B cell (primary cell): ENCODE measurements at regions not wholly inside any gene's neighbourhood (a gene's known extent, or its start where the extent isn't known, plus 50 kb on each side); places are given as distances from the start of the nearest gene placed in this dataset.

Source experiments
- ATAC-seq: fragments of 200-7000 bp; cut with Tn5 transposase; one replicate; pipeline ENCODE4 v1.10.0; 2021; ENCODE audit warnings: low read depth, mild to moderate bottlenecking, moderate number of reproducible peaks, moderate library complexity
- CTCF ChIA-PET: fragments of 350-600 bp; sonication (Branson Sonifier 250); formaldehyde crosslinking; loops from one replicate; lab custom pipeline; 2021; ENCODE audit warnings: antibody characterized with exemption, inconsistent platforms; lab: Charles Lee
- POLR2A ChIA-PET: fragments of 350-600 bp; sonication (Branson Sonifier 250); formaldehyde crosslinking; loops from one replicate; lab custom pipeline; 2021; ENCODE audit warnings: antibody characterized with exemption; lab: Charles Lee
- DNase-seq: peaks from one replicate; pipeline ENCODE4 v3.0.0; 2013
- H2AFZ ChIP-seq: 2 replicates; pipeline ENCODE4 v1.6.1; 2012; ENCODE audit warnings: mild to moderate bottlenecking, low read depth, low read length; ENCODE audit not compliant: insufficient read depth, poor library complexity, severe bottlenecking
- H3K27ac ChIP-seq, 2 donors: 1 replicate in 1 of 2; 2 replicates in 1 of 2; pipeline ENCODE4 v1.5.1; 2012 to 2013; ENCODE audit warnings: low read length in 2 of 2, mild to moderate bottlenecking in 2 of 2, moderate library complexity in 1 of 2
- H3K27me3 ChIP-seq, 4 experiments: fragments of 200-600 bp in 1 of 4; sonication (generic) in 1 of 4; replicated peaks in 1 of 4; 1 replicate in 2 of 4; 2 replicates in 2 of 4; pipeline versions ENCODE4 v1.6.1 to v1.7.0; 2013 to 2016; ENCODE audit warnings: low read length in 3 of 4, mild to moderate bottlenecking in 2 of 4, mixed read lengths in 1 of 4, moderate library complexity in 1 of 4; ENCODE audit not compliant: insufficient read depth in 4 of 4, control insufficient read depth in 3 of 4; ENCODE audit errors: control extremely low read depth in 1 of 4
- H3K36me3 ChIP-seq, 2 experiments: replicated peaks in 1 of 2; 1 replicate in 1 of 2; 2 replicates in 1 of 2; pipeline versions ENCODE4 v1.6.1 to v1.7.1; 2013; ENCODE audit warnings: low read length in 1 of 2; ENCODE audit not compliant: insufficient read depth in 2 of 2, control insufficient read depth in 1 of 2; ENCODE audit errors: control extremely low read depth in 1 of 2, extremely low read depth in 1 of 2
- H3K4me1 ChIP-seq, 2 donors: fragments of 200-600 bp in 1 of 2; sonication (generic) in 1 of 2; 1 replicate in 1 of 2; 2 replicates in 1 of 2; pipeline versions ENCODE4 v1.5.1 to v1.6.1; 2013 to 2017; ENCODE audit warnings: low read length in 2 of 2; ENCODE audit not compliant: control insufficient read depth in 2 of 2, insufficient read depth in 2 of 2
- H3K4me2 ChIP-seq: replicated peaks from 2 replicates; pipeline ENCODE3; 2012; ENCODE audit warnings: mild to moderate bottlenecking, low read depth, low read length; ENCODE audit not compliant: poor library complexity, severe bottlenecking
- H3K4me3 ChIP-seq, 5 experiments: fragments of 200-600 bp in 1 of 5; sonication (generic) in 1 of 5; 1 replicate in 3 of 5; 2 replicates in 2 of 5; pipeline versions ENCODE4 v1.5.1 to v1.7.0; 2011 to 2016; ENCODE audit warnings: low read length in 4 of 5, mild to moderate bottlenecking in 4 of 5, low read depth in 2 of 5, control low read depth in 1 of 5, moderate library complexity in 1 of 5; ENCODE audit not compliant: insufficient read depth in 1 of 5; ENCODE audit errors: control extremely low read depth in 1 of 5, extremely low read depth in 1 of 5
- H3K79me2 ChIP-seq: fragments of 200-600 bp; sonication (generic); one replicate; pipeline ENCODE4 v1.6.0; 2016; ENCODE audit warnings: low read length; ENCODE audit not compliant: control insufficient read depth, insufficient read depth
- H3K9ac ChIP-seq: fragments of 200-600 bp; sonication (generic); 2 replicates; pipeline ENCODE4 v1.6.1; 2017; ENCODE audit warnings: mild to moderate bottlenecking, low read length, moderate library complexity
- H3K9me3 ChIP-seq, 3 donors: one replicate each; pipeline versions ENCODE4 v1.6.1 to v1.7.1; 2013; ENCODE audit warnings: low read length in 2 of 3; ENCODE audit not compliant: control insufficient read depth in 2 of 3, insufficient read depth in 1 of 3; ENCODE audit errors: control extremely low read depth in 1 of 3
- H4K20me1 ChIP-seq: 2 replicates; pipeline ENCODE4 v1.6.0; 2012; ENCODE audit warnings: mild to moderate bottlenecking, low read length; ENCODE audit not compliant: insufficient read depth, control insufficient read depth, poor library complexity, severe bottlenecking
- H3K27ac Mint-ChIP-seq: one replicate; pipeline ENCODE4 v1.8.0; 2021; ENCODE audit warnings: mixed read lengths
- H3K27me3 Mint-ChIP-seq: one replicate; pipeline ENCODE4 v1.8.0; 2021; ENCODE audit warnings: mixed read lengths
- H3K4me1 Mint-ChIP-seq: one replicate; pipeline ENCODE4 v1.8.0; 2021; ENCODE audit warnings: mixed read lengths
- H3K4me3 Mint-ChIP-seq: one replicate; pipeline ENCODE4 v1.8.0; 2021; ENCODE audit warnings: mixed read lengths
- H3K9me3 Mint-ChIP-seq: one replicate; pipeline ENCODE4 v1.8.0; 2022; ENCODE audit warnings: mixed read lengths; ENCODE audit not compliant: insufficient read depth
- EZH2 ChIP-seq: IDR thresholded peaks from 2 replicates; pipeline ENCODE4 v1.6.1; 2012; ENCODE audit warnings: borderline replicate concordance, low read depth, mild to moderate bottlenecking, moderate library complexity, low read length; ENCODE audit not compliant: insufficient read depth, poor library complexity, severe bottlenecking
- WGBS: methylation state at CpG from one replicate; pipeline ENCODE4 v1.1.5; 2013; ENCODE audit warnings: missing lambda C conversion rate; ENCODE audit not compliant: insufficient coverage; 5-methylcytosine and 5-hydroxymethylcytosine counted together
- intact Hi-C: fragments of 100-400 bp; cut with micrococcal nuclease; formaldehyde crosslinking; loops from one replicate; pipeline ENCODE4 v1.10.0; 2022
- TF ChIP-seq, protein P1 (sequence below): fragments of 200-600 bp; IDR thresholded peaks from one replicate; pipeline ENCODE4 v1.8.0; 2022; ENCODE audit warnings: antibody characterized with exemption, mild to moderate bottlenecking

DNA sequence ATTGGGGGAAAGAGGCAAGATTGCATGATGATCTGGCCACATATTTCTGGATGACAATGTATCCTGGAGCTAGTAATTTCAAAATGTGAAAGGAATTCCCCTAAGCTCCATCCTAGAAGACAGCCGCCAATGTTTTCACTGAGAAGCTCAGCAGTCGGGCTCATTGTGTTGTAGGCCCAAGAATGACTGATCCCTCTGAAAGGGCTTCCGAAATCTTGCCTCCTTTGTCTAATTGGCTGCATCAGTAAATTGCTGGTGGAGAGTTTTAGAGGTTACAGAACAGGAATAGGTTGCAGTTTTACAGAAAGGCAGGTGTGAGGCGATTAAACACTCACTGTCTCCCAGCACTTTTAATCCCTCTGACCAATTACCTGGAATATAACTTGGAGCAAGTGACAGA is 464.1 kb upstream of the SALL1 start:
- H2AFZ ChIP-seq, result no peak overlapping the region
- no peak overlapping the region for H3K4me3 Mint-ChIP-seq

DNA sequence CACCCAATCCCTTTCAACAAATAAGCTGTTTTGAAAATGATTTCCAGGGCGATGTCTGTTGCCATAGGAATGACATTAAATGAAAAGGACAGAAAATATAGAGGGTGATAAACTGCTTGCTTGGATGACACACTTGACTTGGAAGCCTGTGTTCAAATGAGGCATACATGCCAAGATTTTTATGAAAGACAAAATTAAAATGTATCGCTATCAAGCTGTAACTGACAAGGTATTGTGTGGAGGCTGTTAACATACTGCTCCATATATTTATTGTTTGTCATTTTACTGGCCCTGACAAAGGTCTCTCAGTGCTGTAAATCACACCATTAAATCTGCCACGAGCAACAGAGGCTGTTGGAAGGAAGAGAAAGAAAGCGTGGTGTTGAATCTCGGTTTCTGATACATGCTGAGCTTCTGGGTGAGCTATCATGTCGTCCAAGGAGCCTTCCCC is 456.2 kb upstream of the SALL1 start:
- no peak overlapping the region for H3K4me3 ChIP-seq
- no peak for DNase-seq
- H3K36me3 ChIP-seq, result no peaks in the 10 kb centered on the region
- no peak overlapping the region for H3K4me2 ChIP-seq
- H3K9me3 ChIP-seq, result peaks cover 0 to 5% (median 0%) of the 10 kb centered on the region in 3 donors
- WGBS, result 0% methylated on average over 1 of the region's 6 CpGs
- no peak overlapping the region for H3K27ac ChIP-seq
- Mint-ChIP-seq H3K27me3 (no peaks in the 10 kb centered on the region), H3K9me3 (peaks cover 7% of the 10 kb centered on the region), H3K4me1 (no peaks in the 10 kb centered on the region), H3K4me3 (no peak overlapping the region), H3K27ac (no peak overlapping the region)
- intact Hi-C loops, result no loop called here
- no peak for ATAC-seq
- no peaks in the 10 kb centered on the region for H4K20me1 ChIP-seq
- no peaks in the 10 kb centered on the region for H3K79me2 ChIP-seq
- POLR2A ChIA-PET, result no interaction called here
- no peak overlapping the region for H2AFZ ChIP-seq
- TF ChIP-seq, protein P1, sequence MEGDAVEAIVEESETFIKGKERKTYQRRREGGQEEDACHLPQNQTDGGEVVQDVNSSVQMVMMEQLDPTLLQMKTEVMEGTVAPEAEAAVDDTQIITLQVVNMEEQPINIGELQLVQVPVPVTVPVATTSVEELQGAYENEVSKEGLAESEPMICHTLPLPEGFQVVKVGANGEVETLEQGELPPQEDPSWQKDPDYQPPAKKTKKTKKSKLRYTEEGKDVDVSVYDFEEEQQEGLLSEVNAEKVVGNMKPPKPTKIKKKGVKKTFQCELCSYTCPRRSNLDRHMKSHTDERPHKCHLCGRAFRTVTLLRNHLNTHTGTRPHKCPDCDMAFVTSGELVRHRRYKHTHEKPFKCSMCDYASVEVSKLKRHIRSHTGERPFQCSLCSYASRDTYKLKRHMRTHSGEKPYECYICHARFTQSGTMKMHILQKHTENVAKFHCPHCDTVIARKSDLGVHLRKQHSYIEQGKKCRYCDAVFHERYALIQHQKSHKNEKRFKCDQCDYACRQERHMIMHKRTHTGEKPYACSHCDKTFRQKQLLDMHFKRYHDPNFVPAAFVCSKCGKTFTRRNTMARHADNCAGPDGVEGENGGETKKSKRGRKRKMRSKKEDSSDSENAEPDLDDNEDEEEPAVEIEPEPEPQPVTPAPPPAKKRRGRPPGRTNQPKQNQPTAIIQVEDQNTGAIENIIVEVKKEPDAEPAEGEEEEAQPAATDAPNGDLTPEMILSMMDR, result no peak
- no peak for TF ChIP-seq EZH2
- CTCF ChIA-PET, result no interaction called here
- H3K27me3 ChIP-seq, result no peaks in the 10 kb centered on the region
- no peaks in the 10 kb centered on the region for H3K4me1 ChIP-seq
- no peak overlapping the region for H3K9ac ChIP-seq

More for the DNA sequence above, 464.1 kb upstream of the SALL1 start:
- DNase-seq, result no peak
- no peak for ATAC-seq
- Histone ChIP-seq H3K27ac (no peak overlapping the region), H3K79me2 (no peaks in the 10 kb centered on the region), H3K9ac (no peak overlapping the region), H3K4me3 (no peak overlapping the region), H3K9me3 (peaks cover 0 to 7% (median 0%) of the 10 kb centered on the region in 3 donors), H4K20me1 (no peaks in the 10 kb centered on the region), H3K27me3 (no peaks in the 10 kb centered on the region), H3K36me3 (no peaks in the 10 kb centered on the region), H3K4me2 (no peak overlapping the region), H3K4me1 (no peaks in the 10 kb centered on the region)
- intact Hi-C loops, result no loop called here
- ChIA-PET POLR2A (no interaction called here), CTCF (no interaction called here)
- H3K9me3 Mint-ChIP-seq, result peaks cover 2% of the 10 kb centered on the region
- H3K27me3 Mint-ChIP-seq, result no peaks in the 10 kb centered on the region
- WGBS, result 88% methylated on average over 3 of the region's 4 CpGs
- H3K27ac Mint-ChIP-seq, result no peak overlapping the region
- H3K4me1 Mint-ChIP-seq, result no peaks in the 10 kb centered on the region
- TF ChIP-seq EZH2, result no peak
- TF ChIP-seq, protein P1, result no peak
